ENCODE measurements at regions not wholly inside any gene's neighbourhood (a gene's known extent, or its start where the extent isn't known, plus 50 kb on each side); places are given as distances from the start of the nearest gene placed in this dataset.

- ATAC-seq (ENCODE audit: low read depth) (no peak), DNase-seq (no peak)
- Mint-ChIP-seq H3K27ac (peak overlapping the region; percentile 64), H3K4me3 (peak overlapping the region; percentile 3), H3K9me3 (ENCODE audit: insufficient read depth) (no peaks in the 10 kb centered on the region), H3K27me3 (no peaks in the 10 kb centered on the region), H3K4me1 (peaks cover 55% of the 10 kb centered on the region)
- ChIA-PET CTCF (interaction anchor here (0.5 to 2.8 kb wide), 9 partner anchors 9 to 463 kb away, joined by 3 to 24 read pairs (median 5); no protein-coding TSS in a partner anchor), POLR2A (interaction anchor here (0.6 to 0.9 kb wide), 2 partner anchors 11 to 23 kb away, joined by 3 to 10 read pairs; no protein-coding TSS in a partner anchor)
- H3K36me3 ChIP-seq (replicated peaks in 1 of 2; ENCODE audit: control extremely low read depth in 1 of 2, control insufficient read depth in 1 of 2, extremely low read depth in 1 of 2, insufficient read depth in 2 of 2, low read length in 1 of 2): peaks cover 0 to 38% of the 10 kb centered on the region in 2 experiments
- no peaks in the 10 kb centered on the region for H3K27me3 ChIP-seq (replicated peaks in 1 of 4; ENCODE audit: control extremely low read depth in 1 of 4, control insufficient read depth in 3 of 4, insufficient read depth in 4 of 4, low read length in 3 of 4)
- H3K4me1 ChIP-seq (ENCODE audit: control insufficient read depth in 2 of 2, insufficient read depth in 2 of 2, low read length in 2 of 2): peaks cover 16 to 17% of the 10 kb centered on the region in 2 donors
- H4K20me1 ChIP-seq (ENCODE audit: control insufficient read depth, insufficient read depth, low read length, poor library complexity, severe bottlenecking): peaks cover 82% of the 10 kb centered on the region
- TF ChIP-seq EZH2 (IDR thresholded peaks at IDR 0.05; ENCODE audit: borderline replicate concordance, insufficient read depth, low read depth, low read length, poor library complexity, severe bottlenecking) (no peak), CTCF (IDR thresholded peaks at IDR 0.05) (no peak)
- no CpG with 5 or more reads among the region's 1 CpG for WGBS (ENCODE audit: insufficient coverage)
- H3K9ac ChIP-seq (ENCODE audit: low read length): no peak overlapping the region
- peaks cover 0 to 12% (median 7%) of the 10 kb centered on the region in 3 donors for H3K9me3 ChIP-seq (ENCODE audit: control extremely low read depth in 1 of 3, control insufficient read depth in 2 of 3, insufficient read depth in 1 of 3, low read length in 2 of 3)
- no peak overlapping the region for H2AFZ ChIP-seq (ENCODE audit: insufficient read depth, low read depth, low read length, poor library complexity, severe bottlenecking)
- no peak overlapping the region for H3K4me3 ChIP-seq (ENCODE audit: control extremely low read depth in 1 of 5, extremely low read depth in 1 of 5, insufficient read depth in 1 of 5, low read depth in 2 of 5, low read length in 4 of 5)
- peaks cover 96% of the 10 kb centered on the region for H3K79me2 ChIP-seq (ENCODE audit: control insufficient read depth, insufficient read depth, low read length)
- H3K4me2 ChIP-seq (replicated peaks; ENCODE audit: low read depth, low read length, poor library complexity, severe bottlenecking): no peak overlapping the region
- peak overlapping the region in 1 of 2 donors; percentile 54 for H3K27ac ChIP-seq (ENCODE audit: low read length in 2 of 2)
- intact Hi-C loops (cut with micrococcal nuclease): no loop called here
Observed at GRCh38 chr7:130970696-130971095, 236.7 kb upstream of the KLF14 start.

GRCh38 chr7:130971297-130971696, 237.3 kb upstream of the KLF14 start:
- 92% methylated on average over 2 of the region's 4 CpGs for WGBS (ENCODE audit: insufficient coverage)
- peak overlapping the region; percentile 4 for H3K4me3 Mint-ChIP-seq
- no peak overlapping the region for H2AFZ ChIP-seq (ENCODE audit: insufficient read depth, low read depth, low read length, poor library complexity, severe bottlenecking)
- H3K4me3 ChIP-seq (ENCODE audit: control extremely low read depth in 1 of 5, extremely low read depth in 1 of 5, insufficient read depth in 1 of 5, low read depth in 2 of 5, low read length in 4 of 5): no peak overlapping the region
- H3K27me3 Mint-ChIP-seq: no peaks in the 10 kb centered on the region
- H3K9me3 ChIP-seq (ENCODE audit: control extremely low read depth in 1 of 3, control insufficient read depth in 2 of 3, insufficient read depth in 1 of 3, low read length in 2 of 3): peaks cover 0 to 13% (median 7%) of the 10 kb centered on the region in 3 donors
- no peak overlapping the region for H3K9ac ChIP-seq (ENCODE audit: low read length)
- peaks cover 0 to 39% of the 10 kb centered on the region in 2 experiments for H3K36me3 ChIP-seq (replicated peaks in 1 of 2; ENCODE audit: control extremely low read depth in 1 of 2, control insufficient read depth in 1 of 2, extremely low read depth in 1 of 2, insufficient read depth in 2 of 2, low read length in 1 of 2)
- H3K4me1 Mint-ChIP-seq: peaks cover 56% of the 10 kb centered on the region
- no peaks in the 10 kb centered on the region for H3K27me3 ChIP-seq (replicated peaks in 1 of 4; ENCODE audit: control extremely low read depth in 1 of 4, control insufficient read depth in 3 of 4, insufficient read depth in 4 of 4, low read length in 3 of 4)
- H3K27ac Mint-ChIP-seq: peak overlapping the region; percentile 64
- DNase-seq (no peak), ATAC-seq (ENCODE audit: low read depth) (peak; percentile 21)
- intact Hi-C loops (cut with micrococcal nuclease): no loop called here
- CTCF ChIA-PET: interaction anchor here (0.5 to 2.8 kb wide), 8 partner anchors 8 to 1597 kb away, joined by 3 to 24 read pairs (median 4); no protein-coding TSS in a partner anchor
- no peak overlapping the region for H3K4me2 ChIP-seq (replicated peaks; ENCODE audit: low read depth, low read length, poor library complexity, severe bottlenecking)
- POLR2A ChIA-PET: no interaction called here
- H3K9me3 Mint-ChIP-seq (ENCODE audit: insufficient read depth): no peaks in the 10 kb centered on the region
- H3K79me2 ChIP-seq (ENCODE audit: control insufficient read depth, insufficient read depth, low read length): peaks cover 97% of the 10 kb centered on the region
- H3K27ac ChIP-seq (ENCODE audit: low read length in 2 of 2): peak overlapping the region in 1 of 2 donors; percentile 54
- H3K4me1 ChIP-seq (ENCODE audit: control insufficient read depth in 2 of 2, insufficient read depth in 2 of 2, low read length in 2 of 2): peaks cover 16 to 17% of the 10 kb centered on the region in 2 donors
- TF ChIP-seq EZH2 (IDR thresholded peaks at IDR 0.05; ENCODE audit: borderline replicate concordance, insufficient read depth, low read depth, low read length, poor library complexity, severe bottlenecking) (no peak), CTCF (IDR thresholded peaks at IDR 0.05) (no peak)
- peaks cover 83% of the 10 kb centered on the region for H4K20me1 ChIP-seq (ENCODE audit: control insufficient read depth, insufficient read depth, low read length, poor library complexity, severe bottlenecking)

All from B cell (primary cell).